HepG2 (cell line): ENCODE measurements at regions not wholly inside any gene's neighbourhood (a gene's known extent, or its start where the extent isn't known, plus 50 kb on each side); places are given as distances from the start of the nearest gene placed in this dataset.

Experiments
- ATAC-seq: fragments of 200-7000 bp; cut with Tn5 transposase; 3 replicates; pipeline ENCODE4 v1.9.1; 2020; ENCODE audit warnings: mild to moderate bottlenecking, moderate library complexity
- BruUV-seq: library from RNA; stranded (reverse); fragments of 400-500 nt; replicated peaks from 2 replicates; lab custom pipeline; 2021; lab: Mats Ljungman, UMichigan
- CTCF ChIA-PET: fragments of 300-600 bp; formaldehyde crosslinking; extraction: SDS; loops from one replicate; lab custom pipeline; 2021; ENCODE audit warnings: low total read pairs, inconsistent platforms, low intra/inter-chr PET ratio; lab: Yijun Ruan, JAX
- POLR2A ChIA-PET: fragments of 350-600 bp; sonication (Branson Sonifier 250); formaldehyde crosslinking; loops from one replicate; lab custom pipeline; 2020; ENCODE audit warnings: antibody characterized with exemption, inconsistent platforms; lab: Yijun Ruan, JAX
- DNase-seq: peaks from one replicate; pipeline ENCODE4 v3.0.0-alpha.2; 2015; ENCODE audit warnings: low spot score
- FAIRE-seq: peaks from 3 replicates; lab custom pipeline; 2011; peaks lifted over from hg19 to GRCh38; lab: Jason Lieb, UNC
- H2AFZ ChIP-seq: one replicate; pipeline ENCODE4 v1.6.1; 2011; ENCODE audit warnings: low read length, inconsistent platforms
- H3K27ac ChIP-seq: fragments of 300-600 bp; 3 replicates; pipeline ENCODE4 v1.8.0; 2011; ENCODE audit warnings: mixed run types, mild to moderate bottlenecking, mixed read lengths, low read length, inconsistent platforms; ENCODE audit not compliant: insufficient read depth; ENCODE audit errors: extremely low read length
- H3K27me3 ChIP-seq, 2 experiments: fragments of 200-600 bp in 1 of 2; 2 replicates in 1 of 2; 3 replicates in 1 of 2; pipeline versions ENCODE4 v1.6.0 to v1.8.0; 2011; ENCODE audit warnings: low read length in 2 of 2, mild to moderate bottlenecking in 2 of 2, moderate library complexity in 2 of 2, inconsistent platforms in 1 of 2; ENCODE audit not compliant: insufficient read depth in 2 of 2, control insufficient read depth in 1 of 2
- H3K36me3 ChIP-seq, 2 experiments: fragments of 200-600 bp in 1 of 2; replicated peaks in 1 of 2; 2 replicates in 1 of 2; 3 replicates in 1 of 2; pipeline versions ENCODE4 v1.5.1 to v1.8.0; 2011; ENCODE audit warnings: low read length in 2 of 2, inconsistent platforms in 1 of 2; ENCODE audit not compliant: insufficient read depth in 2 of 2, control insufficient read depth in 1 of 2
- H3K4me1 ChIP-seq: 2 replicates; pipeline ENCODE4 v1.5.1; 2012; ENCODE audit warnings: low read length, inconsistent platforms; ENCODE audit not compliant: insufficient read depth
- H3K4me2 ChIP-seq: 2 replicates; pipeline ENCODE4 v1.6.0; 2011; ENCODE audit warnings: low read depth, low read length, inconsistent platforms
- H3K4me3 ChIP-seq, 3 experiments: fragments of 200-600 bp in 1 of 3; sonication (generic), shearing (Covaris generic) in 1 of 3; replicated peaks in 1 of 3; 2 replicates each; pipeline ENCODE4 v1.5.1; 2011 to 2016; ENCODE audit warnings: low read length in 3 of 3, inconsistent platforms in 2 of 3, low read depth in 2 of 3, mild to moderate bottlenecking in 2 of 3, control low read depth in 1 of 3, mixed read lengths in 1 of 3; ENCODE audit not compliant: insufficient read depth in 1 of 3
- H3K79me2 ChIP-seq: one replicate; pipeline ENCODE4 v1.6.1; 2011; ENCODE audit warnings: low read length, inconsistent platforms; ENCODE audit not compliant: insufficient read depth
- H3K9ac ChIP-seq: 2 replicates; pipeline ENCODE4 v1.6.0; 2011; ENCODE audit warnings: mild to moderate bottlenecking, low read depth, low read length, inconsistent platforms; ENCODE audit not compliant: insufficient read depth
- H3K9me3 ChIP-seq: 2 replicates; pipeline ENCODE4 v1.5.1; 2012; ENCODE audit warnings: mild to moderate bottlenecking, low read length
- H4K20me1 ChIP-seq: 2 replicates; pipeline ENCODE4 v1.6.0; 2011; ENCODE audit warnings: inconsistent platforms, mild to moderate bottlenecking, low read length, moderate library complexity; ENCODE audit not compliant: insufficient read depth
- HNRNPK ChIP-seq: fragments of 200-400 bp; formaldehyde crosslinking; IDR thresholded peaks from 2 replicates; pipeline ENCODE4 v1.6.1; 2018; ENCODE audit warnings: low read length, low read depth, moderate library complexity, mild to moderate bottlenecking; ENCODE audit not compliant: poor library complexity, severe bottlenecking
- ISX ChIP-seq: sonication (generic); formaldehyde crosslinking; conservative IDR thresholded peaks from 2 replicates; pipeline ENCODE4 v1.5.0; 2020; ENCODE audit warnings: missing genetic modification reagents
- KLF6 ChIP-seq: IDR thresholded peaks from 2 replicates; pipeline ENCODE4 v1.8.0; 2016; ENCODE audit warnings: missing biosample characterization, missing genetic modification reagents
- MED13 ChIP-seq: sonication (generic); formaldehyde crosslinking; IDR thresholded peaks from 2 replicates; pipeline ENCODE4 v1.5.0; 2020; ENCODE audit warnings: missing genetic modification reagents
- NFE2L2 ChIP-seq: fragments of 150-350 bp; IDR thresholded peaks from 2 replicates; pipeline ENCODE4 v1.6.1; 2014; ENCODE audit warnings: low read length
- POLR2A ChIP-seq, 2 experiments: IDR thresholded peaks; 2 replicates each; pipeline ENCODE4 v1.6.1; 2011; ENCODE audit warnings: low read depth in 2 of 2, low read length in 2 of 2, mild to moderate bottlenecking in 1 of 2, moderate library complexity in 1 of 2; ENCODE audit not compliant: insufficient read depth in 1 of 2
- ZNF124 ChIP-seq: sonication (generic); formaldehyde crosslinking; IDR thresholded peaks from 2 replicates; pipeline ENCODE4 v1.4.0; 2020; ENCODE audit warnings: missing genetic modification reagents
- ZNF143 ChIP-seq: sonication (generic); formaldehyde crosslinking; IDR thresholded peaks from 2 replicates; pipeline ENCODE4 v1.4.0; 2020; ENCODE audit warnings: missing genetic modification reagents
- ZNF589 ChIP-seq: sonication (generic); formaldehyde crosslinking; conservative IDR thresholded peaks from 2 replicates; pipeline ENCODE4 v1.8.0; 2022; ENCODE audit warnings: mild to moderate bottlenecking, moderate library complexity, missing genetic modification reagents
- ZNF709 ChIP-seq: sonication (generic); formaldehyde crosslinking; IDR thresholded peaks from 2 replicates; pipeline ENCODE4 v1.5.0; 2020; ENCODE audit warnings: mild to moderate bottlenecking, missing genetic modification reagents
- ZNF761 ChIP-seq: sonication (generic); formaldehyde crosslinking; conservative IDR thresholded peaks from 2 replicates; pipeline ENCODE4 v1.4.0; 2020; ENCODE audit warnings: mild to moderate bottlenecking, missing genetic modification reagents
- ZSCAN29 ChIP-seq: sonication (generic); formaldehyde crosslinking; conservative IDR thresholded peaks from 2 replicates; pipeline ENCODE4 v1.4.0; 2020; ENCODE audit warnings: mild to moderate bottlenecking, missing genetic modification reagents
- WGBS: methylation state at CpG from one replicate; pipeline ENCODE4 v1.1.6; 2017; ENCODE audit warnings: low lambda C conversion rate; 5-methylcytosine and 5-hydroxymethylcytosine counted together
- in situ Hi-C: cut with HindIII; loops from 2 replicates; pipeline ENCODE4 v1.10.0; 2017; ENCODE audit warnings: low pct_unique_long_range_greater_than_20kb; ENCODE audit not compliant: extremely low pct_ligation_motif_present
- intact Hi-C: fragments of 100-400 bp; cut with micrococcal nuclease; formaldehyde crosslinking; loops from one replicate; pipeline ENCODE4 v1.10.0; 2022; ENCODE audit not compliant: unreplicated experiment
- TF ChIP-seq, protein P1 (sequence below): sonication (generic); formaldehyde crosslinking; IDR thresholded peaks from 2 replicates; pipeline ENCODE4 v1.5.1; 2020; ENCODE audit warnings: missing genetic modification reagents, mild to moderate bottlenecking, borderline replicate concordance
- TF ChIP-seq, protein P2 (sequence below): fragments of 450-650 bp; IDR thresholded peaks from 2 replicates; pipeline ENCODE4 v1.6.1; 2017
- TF ChIP-seq, protein P3 (sequence below): sonication (generic); formaldehyde crosslinking; IDR thresholded peaks from 2 replicates; pipeline ENCODE4 v1.8.0; 2022; ENCODE audit warnings: mild to moderate bottlenecking, missing genetic modification reagents, moderate library complexity
- TF ChIP-seq, protein P4 (sequence below): sonication (generic); formaldehyde crosslinking; IDR thresholded peaks from 2 replicates; pipeline ENCODE4 v1.4.0; 2020; ENCODE audit warnings: missing genetic modification reagents
- TF ChIP-seq, protein P5 (sequence below): sonication (generic); formaldehyde crosslinking; IDR thresholded peaks from 2 replicates; pipeline ENCODE4 v1.5.1; 2020; ENCODE audit warnings: mild to moderate bottlenecking, missing genetic modification reagents, moderate library complexity
- TF ChIP-seq, protein P6 (sequence below): sonication (generic); formaldehyde crosslinking; IDR thresholded peaks from 2 replicates; pipeline ENCODE4 v1.5.0; 2020; ENCODE audit warnings: mild to moderate bottlenecking, missing genetic modification reagents

DNA sequence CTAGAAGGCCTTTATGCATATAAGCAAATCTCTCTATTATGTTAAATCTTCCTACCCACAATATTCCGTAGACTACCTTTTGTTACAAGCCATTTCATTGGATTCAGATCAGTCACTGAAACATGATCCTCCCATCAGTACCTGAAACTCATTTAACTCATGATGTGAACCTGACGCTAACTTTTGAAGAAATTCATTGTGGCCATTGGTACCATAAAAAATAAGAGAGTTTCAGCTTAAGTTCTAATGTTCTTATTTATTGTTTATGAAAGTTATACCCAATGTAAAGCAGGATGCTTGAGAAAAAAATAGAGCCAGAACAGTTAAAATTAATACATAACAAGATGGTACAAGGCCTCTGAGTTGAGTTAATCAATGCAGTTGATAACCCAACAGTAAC is 439.6 kb downstream of the KCNJ2 start:
- no peak for DNase-seq
- POLR2A ChIA-PET, result no interaction called here
- Histone ChIP-seq H4K20me1 (no peaks in the 10 kb centered on the region), H2AFZ (no peak overlapping the region), H3K9ac (no peak overlapping the region), H3K4me1 (no peaks in the 10 kb centered on the region), H3K9me3 (no peaks in the 10 kb centered on the region), H3K27ac (no peak overlapping the region), H3K27me3 (no peaks in the 10 kb centered on the region), H3K4me2 (no peak overlapping the region), H3K4me3 (no peak overlapping the region), H3K79me2 (no peaks in the 10 kb centered on the region), H3K36me3 (no peaks in the 10 kb centered on the region)
- BruUV-seq, result no TSS peak
- 18% methylated on average over 2 of the region's 2 CpGs for WGBS
- ATAC-seq, result no peak
- in situ Hi-C loops (no loop called here), intact Hi-C loops (no loop called here)
- CTCF ChIA-PET, result no interaction called here
- no peak for FAIRE-seq
- TF ChIP-seq ZNF761 (CRISPR knock-in tag), result no peak
- TF ChIP-seq, protein P1, sequence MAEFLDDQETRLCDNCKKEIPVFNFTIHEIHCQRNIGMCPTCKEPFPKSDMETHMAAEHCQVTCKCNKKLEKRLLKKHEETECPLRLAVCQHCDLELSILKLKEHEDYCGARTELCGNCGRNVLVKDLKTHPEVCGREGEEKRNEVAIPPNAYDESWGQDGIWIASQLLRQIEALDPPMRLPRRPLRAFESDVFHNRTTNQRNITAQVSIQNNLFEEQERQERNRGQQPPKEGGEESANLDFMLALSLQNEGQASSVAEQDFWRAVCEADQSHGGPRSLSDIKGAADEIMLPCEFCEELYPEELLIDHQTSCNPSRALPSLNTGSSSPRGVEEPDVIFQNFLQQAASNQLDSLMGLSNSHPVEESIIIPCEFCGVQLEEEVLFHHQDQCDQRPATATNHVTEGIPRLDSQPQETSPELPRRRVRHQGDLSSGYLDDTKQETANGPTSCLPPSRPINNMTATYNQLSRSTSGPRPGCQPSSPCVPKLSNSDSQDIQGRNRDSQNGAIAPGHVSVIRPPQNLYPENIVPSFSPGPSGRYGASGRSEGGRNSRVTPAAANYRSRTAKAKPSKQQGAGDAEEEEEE (CRISPR knock-in tag), result no peak
- TF ChIP-seq, protein P2, sequence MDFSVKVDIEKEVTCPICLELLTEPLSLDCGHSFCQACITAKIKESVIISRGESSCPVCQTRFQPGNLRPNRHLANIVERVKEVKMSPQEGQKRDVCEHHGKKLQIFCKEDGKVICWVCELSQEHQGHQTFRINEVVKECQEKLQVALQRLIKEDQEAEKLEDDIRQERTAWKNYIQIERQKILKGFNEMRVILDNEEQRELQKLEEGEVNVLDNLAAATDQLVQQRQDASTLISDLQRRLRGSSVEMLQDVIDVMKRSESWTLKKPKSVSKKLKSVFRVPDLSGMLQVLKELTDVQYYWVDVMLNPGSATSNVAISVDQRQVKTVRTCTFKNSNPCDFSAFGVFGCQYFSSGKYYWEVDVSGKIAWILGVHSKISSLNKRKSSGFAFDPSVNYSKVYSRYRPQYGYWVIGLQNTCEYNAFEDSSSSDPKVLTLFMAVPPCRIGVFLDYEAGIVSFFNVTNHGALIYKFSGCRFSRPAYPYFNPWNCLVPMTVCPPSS, result no peak
- no peak for TF ChIP-seq ZNF143 (CRISPR knock-in tag)
- TF ChIP-seq, protein P3, sequence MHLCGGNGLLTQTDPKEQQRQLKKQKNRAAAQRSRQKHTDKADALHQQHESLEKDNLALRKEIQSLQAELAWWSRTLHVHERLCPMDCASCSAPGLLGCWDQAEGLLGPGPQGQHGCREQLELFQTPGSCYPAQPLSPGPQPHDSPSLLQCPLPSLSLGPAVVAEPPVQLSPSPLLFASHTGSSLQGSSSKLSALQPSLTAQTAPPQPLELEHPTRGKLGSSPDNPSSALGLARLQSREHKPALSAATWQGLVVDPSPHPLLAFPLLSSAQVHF, result no peak
- TF ChIP-seq ZNF124 (CRISPR knock-in tag), result no peak
- no peak for TF ChIP-seq KLF6
- TF ChIP-seq ISX (CRISPR knock-in tag), result no peak
- no peak for TF ChIP-seq HNRNPK
- TF ChIP-seq, protein P4, sequence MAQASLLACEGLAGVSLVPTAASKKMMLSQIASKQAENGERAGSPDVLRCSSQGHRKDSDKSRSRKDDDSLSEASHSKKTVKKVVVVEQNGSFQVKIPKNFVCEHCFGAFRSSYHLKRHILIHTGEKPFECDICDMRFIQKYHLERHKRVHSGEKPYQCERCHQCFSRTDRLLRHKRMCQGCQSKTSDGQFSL (CRISPR knock-in tag), result no peak
- TF ChIP-seq POLR2A (IDR thresholded peaks at IDR 0.05; ENCODE audit: insufficient read depth in 1 of 2, low read depth in 2 of 2, low read length in 2 of 2), result no peak
- TF ChIP-seq NFE2L2, result no peak
- no peak for TF ChIP-seq MED13
- TF ChIP-seq, protein P5, sequence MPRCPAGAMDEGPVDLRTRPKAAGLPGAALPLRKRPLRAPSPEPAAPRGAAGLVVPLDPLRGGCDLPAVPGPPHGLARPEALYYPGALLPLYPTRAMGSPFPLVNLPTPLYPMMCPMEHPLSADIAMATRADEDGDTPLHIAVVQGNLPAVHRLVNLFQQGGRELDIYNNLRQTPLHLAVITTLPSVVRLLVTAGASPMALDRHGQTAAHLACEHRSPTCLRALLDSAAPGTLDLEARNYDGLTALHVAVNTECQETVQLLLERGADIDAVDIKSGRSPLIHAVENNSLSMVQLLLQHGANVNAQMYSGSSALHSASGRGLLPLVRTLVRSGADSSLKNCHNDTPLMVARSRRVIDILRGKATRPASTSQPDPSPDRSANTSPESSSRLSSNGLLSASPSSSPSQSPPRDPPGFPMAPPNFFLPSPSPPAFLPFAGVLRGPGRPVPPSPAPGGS (CRISPR knock-in tag), result no peak
- TF ChIP-seq, protein P6, sequence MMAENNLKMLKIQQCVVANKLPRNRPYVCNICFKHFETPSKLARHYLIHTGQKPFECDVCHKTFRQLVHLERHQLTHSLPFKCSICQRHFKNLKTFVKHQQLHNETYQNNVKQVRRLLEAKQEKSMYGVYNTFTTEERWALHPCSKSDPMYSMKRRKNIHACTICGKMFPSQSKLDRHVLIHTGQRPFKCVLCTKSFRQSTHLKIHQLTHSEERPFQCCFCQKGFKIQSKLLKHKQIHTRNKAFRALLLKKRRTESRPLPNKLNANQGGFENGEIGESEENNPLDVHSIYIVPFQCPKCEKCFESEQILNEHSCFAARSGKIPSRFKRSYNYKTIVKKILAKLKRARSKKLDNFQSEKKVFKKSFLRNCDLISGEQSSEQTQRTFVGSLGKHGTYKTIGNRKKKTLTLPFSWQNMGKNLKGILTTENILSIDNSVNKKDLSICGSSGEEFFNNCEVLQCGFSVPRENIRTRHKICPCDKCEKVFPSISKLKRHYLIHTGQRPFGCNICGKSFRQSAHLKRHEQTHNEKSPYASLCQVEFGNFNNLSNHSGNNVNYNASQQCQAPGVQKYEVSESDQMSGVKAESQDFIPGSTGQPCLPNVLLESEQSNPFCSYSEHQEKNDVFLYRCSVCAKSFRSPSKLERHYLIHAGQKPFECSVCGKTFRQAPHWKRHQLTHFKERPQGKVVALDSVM (CRISPR knock-in tag), result no peak
- TF ChIP-seq ZNF709, result no peak
- TF ChIP-seq ZNF589 (CRISPR knock-in tag), result no peak
- no peak for TF ChIP-seq ZSCAN29 (CRISPR knock-in tag)
